Parathyroid adenoma (tissue), 2 donors: ENCODE measurements at regions not wholly inside any gene's neighbourhood (a gene's known extent, or its start where the extent isn't known, plus 50 kb on each side); places are given as distances from the start of the nearest gene placed in this dataset.

Experiments used
- H2AFZ ChIP-seq: fragments of 300-600 bp; sonication (generic); one replicate; pipeline ENCODE4 v1.7.0; 2017; ENCODE audit warnings: antibody characterized with exemption, mild to moderate bottlenecking
- H3K27ac ChIP-seq: fragments of 300-600 bp; sonication (generic); one replicate; pipeline ENCODE4 v1.7.0; 2017
- H3K27me3 ChIP-seq: fragments of 300-600 bp; sonication (generic); one replicate; pipeline ENCODE4 v1.7.0; 2017; ENCODE audit warnings: low read length; ENCODE audit not compliant: control insufficient read depth, insufficient read depth
- H3K36me3 ChIP-seq: fragments of 300-600 bp; sonication (generic); one replicate; pipeline ENCODE4 v1.7.0; 2017; ENCODE audit warnings: low read length; ENCODE audit not compliant: control insufficient read depth, insufficient read depth
- H3K4me1 ChIP-seq: fragments of 300-600 bp; sonication (generic); one replicate; pipeline ENCODE4 v1.7.0; 2017; ENCODE audit warnings: control low read depth
- H3K4me2 ChIP-seq: fragments of 300-600 bp; sonication (generic); one replicate; pipeline ENCODE4 v1.7.0; 2017; ENCODE audit warnings: low read length
- H3K4me3 ChIP-seq: fragments of 300-600 bp; sonication (generic); one replicate; pipeline ENCODE4 v1.7.0; 2017; ENCODE audit warnings: low read depth, low read length
- H3K79me2 ChIP-seq: fragments of 300-600 bp; sonication (generic); one replicate; pipeline ENCODE4 v1.7.0; 2017; ENCODE audit warnings: control low read depth
- H3K9ac ChIP-seq: fragments of 300-600 bp; sonication (generic); one replicate; pipeline ENCODE4 v1.7.0; 2017; ENCODE audit warnings: mild to moderate bottlenecking
- H3K9me3 ChIP-seq: fragments of 300-600 bp; sonication (generic); one replicate; pipeline ENCODE4 v1.7.0; 2017; ENCODE audit warnings: low read length; ENCODE audit not compliant: control insufficient read depth
- TF ChIP-seq, protein P1 (sequence below): fragments of 300-600 bp; sonication (generic); IDR thresholded peaks from one replicate; pipeline ENCODE4 v1.7.0; 2017; ENCODE audit warnings: antibody characterized with exemption, mild to moderate bottlenecking
- donor health status: primary hyperparathyroidism.

- TF ChIP-seq, protein P1, sequence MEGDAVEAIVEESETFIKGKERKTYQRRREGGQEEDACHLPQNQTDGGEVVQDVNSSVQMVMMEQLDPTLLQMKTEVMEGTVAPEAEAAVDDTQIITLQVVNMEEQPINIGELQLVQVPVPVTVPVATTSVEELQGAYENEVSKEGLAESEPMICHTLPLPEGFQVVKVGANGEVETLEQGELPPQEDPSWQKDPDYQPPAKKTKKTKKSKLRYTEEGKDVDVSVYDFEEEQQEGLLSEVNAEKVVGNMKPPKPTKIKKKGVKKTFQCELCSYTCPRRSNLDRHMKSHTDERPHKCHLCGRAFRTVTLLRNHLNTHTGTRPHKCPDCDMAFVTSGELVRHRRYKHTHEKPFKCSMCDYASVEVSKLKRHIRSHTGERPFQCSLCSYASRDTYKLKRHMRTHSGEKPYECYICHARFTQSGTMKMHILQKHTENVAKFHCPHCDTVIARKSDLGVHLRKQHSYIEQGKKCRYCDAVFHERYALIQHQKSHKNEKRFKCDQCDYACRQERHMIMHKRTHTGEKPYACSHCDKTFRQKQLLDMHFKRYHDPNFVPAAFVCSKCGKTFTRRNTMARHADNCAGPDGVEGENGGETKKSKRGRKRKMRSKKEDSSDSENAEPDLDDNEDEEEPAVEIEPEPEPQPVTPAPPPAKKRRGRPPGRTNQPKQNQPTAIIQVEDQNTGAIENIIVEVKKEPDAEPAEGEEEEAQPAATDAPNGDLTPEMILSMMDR, result no peak
- no peaks in the 10 kb centered on the region for H3K79me2 ChIP-seq
- H3K4me2 ChIP-seq, result no peak overlapping the region
- H3K9me3 ChIP-seq, result no peaks in the 10 kb centered on the region
- H3K27ac ChIP-seq, result no peak overlapping the region
- H3K4me1 ChIP-seq, result no peaks in the 10 kb centered on the region
- no peaks in the 10 kb centered on the region for H3K36me3 ChIP-seq
- H3K4me3 ChIP-seq, result no peak overlapping the region
- H2AFZ ChIP-seq, result no peak overlapping the region
- no peaks in the 10 kb centered on the region for H3K27me3 ChIP-seq
- H3K9ac ChIP-seq, result no peak overlapping the region
Measured at GRCh38 chr18:59057493-59057795, 82.2 kb upstream of the SEC11C start.

- Histone ChIP-seq H3K9me3 (no peaks in the 10 kb centered on the region), H3K27me3 (no peaks in the 10 kb centered on the region), H3K79me2 (no peaks in the 10 kb centered on the region), H3K27ac (no peak overlapping the region), H2AFZ (no peak overlapping the region), H3K9ac (no peak overlapping the region), H3K4me3 (no peak overlapping the region), H3K4me1 (no peaks in the 10 kb centered on the region), H3K36me3 (no peaks in the 10 kb centered on the region), H3K4me2 (no peak overlapping the region)
- TF ChIP-seq, protein P1, result no peak
Measured at GRCh38 chr18:59057969-59058368, 81.7 kb upstream of the SEC11C start.

DNA sequence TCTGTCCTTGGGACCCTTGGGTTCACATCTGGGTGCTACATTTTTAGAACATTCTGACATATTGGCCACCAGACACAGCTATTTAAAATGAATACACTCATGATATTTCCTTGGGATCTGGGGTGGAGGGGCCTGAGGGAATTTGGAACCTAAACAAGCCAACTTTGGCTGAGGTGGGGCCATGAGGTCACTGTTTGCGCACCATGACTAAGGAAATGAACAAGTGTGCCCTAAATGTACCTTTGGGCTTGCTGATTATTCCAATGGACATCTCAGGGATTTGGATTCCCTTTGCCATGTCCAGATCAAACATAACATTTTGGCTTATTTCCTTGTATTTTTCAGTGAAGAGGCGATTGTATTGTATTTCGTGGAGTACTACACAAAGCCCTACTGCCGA lies 80.5 kb upstream of the SEC11C start:
- Histone ChIP-seq H3K4me1 (no peaks in the 10 kb centered on the region), H3K9ac (no peak overlapping the region), H3K9me3 (no peaks in the 10 kb centered on the region), H3K4me2 (no peak overlapping the region), H3K4me3 (no peak overlapping the region), H3K79me2 (no peaks in the 10 kb centered on the region), H3K36me3 (no peaks in the 10 kb centered on the region), H3K27ac (no peak overlapping the region), H3K27me3 (no peaks in the 10 kb centered on the region), H2AFZ (no peak overlapping the region)
- TF ChIP-seq, protein P1, result no peak

GRCh38 chr18:59060551-59060950 lies 79.1 kb upstream of the SEC11C start:
- Histone ChIP-seq H3K79me2 (no peaks in the 10 kb centered on the region), H3K27ac (no peak overlapping the region), H3K27me3 (no peaks in the 10 kb centered on the region), H3K9me3 (no peaks in the 10 kb centered on the region), H3K4me1 (no peaks in the 10 kb centered on the region), H3K4me3 (no peak overlapping the region), H3K9ac (no peak overlapping the region), H3K4me2 (no peak overlapping the region), H2AFZ (no peak overlapping the region), H3K36me3 (no peaks in the 10 kb centered on the region)
- TF ChIP-seq, protein P1, result no peak

DNA sequence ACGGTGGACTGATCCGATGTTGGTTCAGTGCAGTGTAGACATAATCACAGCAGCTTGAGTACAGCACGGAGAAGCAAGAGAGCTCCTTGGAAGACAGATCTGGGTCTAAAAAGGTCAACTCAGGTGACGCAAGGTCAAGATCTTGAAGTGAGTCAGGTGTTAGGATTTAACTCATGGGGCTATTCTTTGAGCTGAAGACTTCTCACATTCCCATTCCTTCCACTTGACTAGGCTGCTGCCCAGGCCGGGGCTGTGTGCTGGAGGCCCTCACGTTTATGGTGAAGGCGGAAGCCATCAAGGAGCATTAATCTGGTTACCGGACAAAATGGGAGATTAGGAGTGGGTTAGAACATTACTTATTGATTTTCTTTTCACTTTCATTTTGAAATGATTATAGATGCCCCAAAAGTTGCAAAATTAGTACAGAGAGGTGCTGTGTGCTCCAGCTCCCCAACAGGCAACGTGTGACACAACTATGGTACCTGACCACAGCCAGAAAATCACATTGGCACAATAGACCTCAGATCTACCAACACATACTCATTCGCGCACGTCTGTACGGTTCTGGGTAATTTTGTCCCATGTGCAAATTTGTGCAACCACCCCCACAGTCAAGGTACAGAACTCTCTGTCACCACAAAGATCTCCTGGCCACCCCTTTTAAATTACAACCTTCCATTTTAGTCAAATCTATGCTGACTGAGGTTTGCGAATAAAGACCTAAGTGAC lies 77.6 kb upstream of the SEC11C start:
- H3K4me1 ChIP-seq, result no peaks in the 10 kb centered on the region
- no peak overlapping the region for H3K4me2 ChIP-seq
- no peaks in the 10 kb centered on the region for H3K27me3 ChIP-seq
- TF ChIP-seq, protein P1, result no peak
- no peak overlapping the region for H2AFZ ChIP-seq
- no peaks in the 10 kb centered on the region for H3K79me2 ChIP-seq
- H3K9me3 ChIP-seq, result no peaks in the 10 kb centered on the region
- no peak overlapping the region for H3K9ac ChIP-seq
- no peaks in the 10 kb centered on the region for H3K36me3 ChIP-seq
- H3K27ac ChIP-seq, result no peak overlapping the region
- no peak overlapping the region for H3K4me3 ChIP-seq
